Chondrocyte (in vitro differentiated cells): ENCODE measurements at regions not wholly inside any gene's neighbourhood (a gene's known extent, or its start where the extent isn't known, plus 50 kb on each side); places are given as distances from the start of the nearest gene placed in this dataset.

Source experiments
- DNase-seq: peaks from one replicate; pipeline ENCODE4 v3.0.0; 2021; ENCODE audit warnings: mixed read lengths, low spot score
- H3K27ac Mint-ChIP-seq: one replicate; pipeline ENCODE4 v1.8.0; 2021; ENCODE audit warnings: mild to moderate bottlenecking, moderate library complexity, mixed read lengths; ENCODE audit not compliant: unreplicated experiment
- H3K27me3 Mint-ChIP-seq: 2 replicates; pipeline ENCODE4 v1.8.0; 2021; ENCODE audit warnings: low read depth, mixed read lengths
- H3K36me3 Mint-ChIP-seq: 2 replicates; pipeline ENCODE4 v1.8.0; 2021; ENCODE audit warnings: low read depth, mixed read lengths
- H3K4me1 Mint-ChIP-seq: 2 replicates; pipeline ENCODE4 v1.8.0; 2021; ENCODE audit warnings: low read depth, mild to moderate bottlenecking, mixed read lengths
- H3K4me3 Mint-ChIP-seq: one replicate; pipeline ENCODE4 v1.8.0; 2021; ENCODE audit warnings: mild to moderate bottlenecking, moderate library complexity, mixed read lengths; ENCODE audit not compliant: unreplicated experiment
- H3K9me3 Mint-ChIP-seq: 2 replicates; pipeline ENCODE4 v1.8.0; 2021; ENCODE audit warnings: low read depth, mixed read lengths
- TF ChIP-seq, protein P1 (sequence below): fragments of 200-600 bp; sonication (generic); IDR thresholded peaks from 2 replicates; pipeline ENCODE4 v1.5.0; 2021; ENCODE audit warnings: antibody characterized with exemption, mild to moderate bottlenecking, moderate library complexity

DNA sequence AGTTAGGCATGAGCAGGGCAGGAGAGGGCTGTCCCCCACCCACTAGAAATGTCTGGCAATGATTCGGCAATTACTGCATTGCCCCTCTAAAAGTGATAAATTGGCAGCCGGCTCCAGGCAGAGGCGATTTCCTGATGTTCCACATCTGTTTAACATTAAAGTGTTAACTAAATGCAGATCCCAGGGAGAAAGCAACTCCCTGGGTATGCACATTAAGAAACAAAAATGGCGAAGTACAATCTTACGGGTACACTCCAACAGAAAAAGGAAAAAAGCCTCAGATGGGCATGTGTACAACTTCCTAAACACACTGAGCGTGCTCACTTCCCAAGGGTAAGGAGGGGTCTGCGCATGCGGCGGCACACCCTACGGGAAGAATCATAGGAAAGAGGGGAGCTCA is 314.4 kb downstream of the CASP12 start:
- no peaks in the 10 kb centered on the region for H3K4me1 Mint-ChIP-seq
- no peaks in the 10 kb centered on the region for H3K36me3 Mint-ChIP-seq

DNA sequence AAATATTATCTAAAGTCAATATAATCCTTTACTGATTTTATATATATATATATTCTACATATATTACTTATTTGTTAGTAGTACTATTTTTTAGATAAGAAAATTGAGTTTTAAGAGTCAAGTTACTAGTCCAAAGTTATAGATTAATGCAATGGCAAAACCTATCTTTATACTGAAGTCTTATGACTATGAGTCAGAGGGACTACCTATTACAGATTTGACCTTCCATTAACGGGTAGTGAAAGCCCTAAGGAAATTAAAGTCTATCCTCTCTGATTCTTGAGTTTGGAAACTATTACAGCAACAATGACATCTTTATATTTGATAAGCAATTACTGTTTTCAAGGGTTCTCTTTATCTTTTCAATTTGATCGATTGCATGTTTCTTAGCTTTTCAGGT is 315.8 kb downstream of the CASP12 start:
- H3K36me3 Mint-ChIP-seq = no peaks in the 10 kb centered on the region
- no peaks in the 10 kb centered on the region for H3K9me3 Mint-ChIP-seq
- TF ChIP-seq, protein P1, sequence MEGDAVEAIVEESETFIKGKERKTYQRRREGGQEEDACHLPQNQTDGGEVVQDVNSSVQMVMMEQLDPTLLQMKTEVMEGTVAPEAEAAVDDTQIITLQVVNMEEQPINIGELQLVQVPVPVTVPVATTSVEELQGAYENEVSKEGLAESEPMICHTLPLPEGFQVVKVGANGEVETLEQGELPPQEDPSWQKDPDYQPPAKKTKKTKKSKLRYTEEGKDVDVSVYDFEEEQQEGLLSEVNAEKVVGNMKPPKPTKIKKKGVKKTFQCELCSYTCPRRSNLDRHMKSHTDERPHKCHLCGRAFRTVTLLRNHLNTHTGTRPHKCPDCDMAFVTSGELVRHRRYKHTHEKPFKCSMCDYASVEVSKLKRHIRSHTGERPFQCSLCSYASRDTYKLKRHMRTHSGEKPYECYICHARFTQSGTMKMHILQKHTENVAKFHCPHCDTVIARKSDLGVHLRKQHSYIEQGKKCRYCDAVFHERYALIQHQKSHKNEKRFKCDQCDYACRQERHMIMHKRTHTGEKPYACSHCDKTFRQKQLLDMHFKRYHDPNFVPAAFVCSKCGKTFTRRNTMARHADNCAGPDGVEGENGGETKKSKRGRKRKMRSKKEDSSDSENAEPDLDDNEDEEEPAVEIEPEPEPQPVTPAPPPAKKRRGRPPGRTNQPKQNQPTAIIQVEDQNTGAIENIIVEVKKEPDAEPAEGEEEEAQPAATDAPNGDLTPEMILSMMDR = no peak
- no peak overlapping the region for H3K4me3 Mint-ChIP-seq
- peaks cover 3% of the 10 kb centered on the region for H3K27me3 Mint-ChIP-seq
- DNase-seq = no peak
- no peak overlapping the region for H3K27ac Mint-ChIP-seq
- H3K4me1 Mint-ChIP-seq = no peaks in the 10 kb centered on the region

More for the DNA sequence above, 314.4 kb downstream of the CASP12 start:
- DNase-seq = no peak
- TF ChIP-seq, protein P1 = no peak
- H3K9me3 Mint-ChIP-seq = no peaks in the 10 kb centered on the region
- no peak overlapping the region for H3K27ac Mint-ChIP-seq
- no peak overlapping the region for H3K4me3 Mint-ChIP-seq
- peaks cover 3% of the 10 kb centered on the region for H3K27me3 Mint-ChIP-seq

DNA sequence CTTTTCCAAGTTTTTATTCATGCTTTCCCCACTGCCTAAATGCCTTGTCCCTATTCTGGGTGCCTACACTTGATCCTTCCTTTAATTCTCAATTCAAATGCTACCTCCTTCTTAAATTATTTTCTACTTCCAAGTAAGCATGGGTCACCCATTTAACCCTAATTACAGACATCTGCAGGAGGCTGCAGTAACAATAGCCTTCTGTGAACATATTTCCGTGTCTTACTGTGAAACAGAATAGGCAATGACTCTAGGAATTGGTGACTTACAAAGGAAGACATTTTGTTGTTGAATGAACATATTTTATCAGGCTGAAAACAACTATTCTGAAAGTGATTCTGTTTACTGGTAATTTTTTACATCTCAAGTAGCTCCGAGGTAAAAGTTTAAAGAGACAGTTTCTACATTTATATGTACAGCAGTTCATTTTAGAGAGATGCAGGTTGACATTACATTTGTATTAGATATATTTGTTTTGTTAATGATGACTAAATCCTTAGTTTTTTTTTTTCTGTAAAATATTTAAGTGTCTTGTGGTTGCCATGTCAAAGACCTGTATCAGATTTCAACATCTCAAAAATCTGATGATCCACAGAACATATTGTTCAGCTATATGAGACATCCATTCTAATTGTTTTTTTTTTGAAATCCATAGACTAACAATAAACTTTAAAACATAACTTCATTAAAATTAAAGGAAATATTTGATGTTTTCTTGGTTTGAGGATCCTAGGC is 316.8 kb downstream of the CASP12 start:
- peaks cover 3% of the 10 kb centered on the region for H3K27me3 Mint-ChIP-seq
- no peak for DNase-seq
- no peak overlapping the region for H3K27ac Mint-ChIP-seq
- H3K36me3 Mint-ChIP-seq = no peaks in the 10 kb centered on the region
- TF ChIP-seq, protein P1 = no peak
- no peaks in the 10 kb centered on the region for H3K9me3 Mint-ChIP-seq
- no peaks in the 10 kb centered on the region for H3K4me1 Mint-ChIP-seq
- H3K4me3 Mint-ChIP-seq = no peak overlapping the region

DNA sequence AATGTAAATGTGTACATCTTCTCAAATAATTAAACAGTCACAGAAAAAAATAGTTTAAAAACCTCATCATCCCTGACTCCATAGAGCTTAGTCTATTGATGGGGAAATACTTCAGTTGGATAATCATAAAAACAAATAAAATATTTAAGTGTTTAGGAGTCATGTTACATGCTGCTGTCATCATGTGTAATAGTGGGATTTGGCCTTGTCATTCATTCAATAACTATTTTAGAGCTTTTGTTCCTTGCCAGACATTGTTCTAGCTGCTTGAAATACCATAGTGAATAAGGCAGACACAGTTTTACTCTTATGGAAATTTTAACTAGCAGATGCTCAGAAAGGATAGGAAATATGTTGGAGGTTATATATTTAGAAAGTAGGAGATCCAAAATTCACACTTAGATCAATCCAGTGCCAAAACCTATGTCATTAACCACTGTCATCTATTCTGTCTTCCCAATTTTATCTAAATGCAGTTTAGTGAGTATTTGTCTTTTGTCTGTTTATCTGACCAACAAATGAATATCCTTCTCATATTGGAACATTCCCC is 324.7 kb downstream of the CASP12 start:
- TF ChIP-seq, protein P1 = no peak
- Mint-ChIP-seq H3K27me3 (no peaks in the 10 kb centered on the region), H3K27ac (no peak overlapping the region), H3K9me3 (peaks cover 12% of the 10 kb centered on the region), H3K36me3 (no peaks in the 10 kb centered on the region), H3K4me3 (no peak overlapping the region), H3K4me1 (no peaks in the 10 kb centered on the region)
- DNase-seq = no peak

DNA sequence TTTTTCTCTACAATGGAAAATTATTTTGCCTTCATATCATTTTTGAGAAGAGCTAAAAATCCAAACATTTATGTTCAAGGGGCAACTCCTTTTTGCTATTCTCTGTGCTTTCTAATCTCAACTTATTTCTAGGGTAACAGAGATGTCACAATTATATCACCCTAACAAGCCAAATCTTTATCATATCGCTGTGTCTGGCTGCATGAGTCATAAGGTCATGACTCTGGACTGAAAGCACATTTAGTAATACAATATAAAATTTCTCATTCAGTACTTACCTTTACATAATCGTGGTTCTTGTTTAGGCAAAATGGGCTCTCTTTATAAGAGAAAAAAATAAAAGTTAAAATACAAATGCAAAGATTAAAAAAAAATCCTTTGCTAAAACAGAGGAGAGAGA is 326.0 kb downstream of the CASP12 start:
- Mint-ChIP-seq H3K27ac (no peak overlapping the region), H3K36me3 (no peaks in the 10 kb centered on the region), H3K4me1 (no peaks in the 10 kb centered on the region), H3K9me3 (peaks cover 12% of the 10 kb centered on the region), H3K4me3 (no peak overlapping the region), H3K27me3 (no peaks in the 10 kb centered on the region)
- TF ChIP-seq, protein P1 = no peak
- DNase-seq = no peak
